Muscle of arm (tissue), 1 donor: ENCODE measurements at regions not wholly inside any gene's neighbourhood (a gene's known extent, or its start where the extent isn't known, plus 50 kb on each side); places are given as distances from the start of the nearest gene placed in this dataset.

Source experiments
- DNase-seq: peaks from one replicate; pipeline ENCODE4 v3.0.0-alpha.2; 2013

DNA sequence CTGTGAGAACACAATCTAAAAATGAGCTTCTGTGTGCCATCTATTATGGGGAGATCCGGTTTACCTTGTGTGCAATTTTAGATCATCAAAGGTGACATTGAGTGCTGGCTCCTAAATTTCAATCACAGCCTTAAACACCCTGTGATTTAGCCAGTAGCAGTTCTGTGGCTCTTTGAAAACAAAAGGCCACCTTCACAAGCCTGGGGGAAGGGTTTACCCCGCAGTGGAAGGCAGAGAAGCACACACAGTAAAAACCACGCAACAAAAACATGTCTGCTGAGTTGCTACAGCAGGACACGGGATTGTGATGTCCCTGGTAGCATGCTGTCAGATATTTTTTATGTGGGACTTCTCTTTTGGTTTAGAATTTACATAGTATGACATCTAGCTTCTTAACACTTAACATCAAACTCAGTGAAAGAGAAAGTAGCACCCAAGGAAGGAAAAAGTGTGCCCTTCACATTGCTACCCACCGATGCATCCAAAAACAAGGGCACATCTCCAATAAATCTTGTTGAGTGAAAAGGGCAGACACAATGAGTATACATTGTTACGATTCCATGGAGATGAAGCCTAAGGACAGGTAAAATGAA, 56.1 kb upstream of the RNF152 start:
- DNase-seq: no peak

DNA sequence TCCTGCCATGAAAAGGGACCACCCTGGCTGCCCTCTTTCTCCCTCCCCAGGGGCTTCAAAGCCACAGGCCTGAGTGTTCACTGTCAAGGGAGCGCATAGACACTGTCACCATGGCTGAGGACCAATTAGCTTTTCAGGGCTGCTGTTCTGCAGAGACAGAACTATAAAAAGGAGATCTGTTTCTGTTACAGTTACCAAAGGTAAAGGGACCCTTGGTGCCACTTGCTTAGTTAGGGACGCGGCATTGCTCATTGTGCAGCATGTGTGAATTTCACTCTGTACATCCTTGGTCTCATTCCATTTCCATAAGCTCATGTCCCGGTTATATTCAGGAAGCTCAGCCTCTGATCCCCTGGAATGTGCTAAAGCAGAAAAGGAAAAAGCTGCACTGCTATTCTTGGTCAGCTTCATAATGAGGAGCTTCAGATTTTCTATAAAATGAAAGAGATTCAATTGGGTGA, 55.5 kb upstream of the RNF152 start:
- no peak for DNase-seq

DNA sequence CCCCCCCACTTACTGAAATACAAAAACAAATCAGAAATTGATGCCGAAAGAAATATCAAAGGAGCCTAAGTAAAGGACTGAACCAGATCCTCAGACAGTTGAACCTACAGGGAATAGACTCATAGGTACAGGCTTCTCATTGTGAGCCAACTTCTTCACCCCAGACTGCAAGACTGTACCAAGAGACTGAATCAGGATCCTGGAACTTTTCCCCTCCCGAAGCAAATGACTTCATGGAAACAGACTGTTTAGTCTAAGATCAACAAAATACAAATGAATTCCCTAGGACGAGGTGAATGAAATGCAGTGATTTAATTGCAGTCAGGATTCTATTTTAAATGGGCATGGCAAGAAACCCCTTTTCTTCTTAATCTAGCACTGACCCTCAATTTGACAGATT, 53.6 kb upstream of the RNF152 start:
- no peak for DNase-seq

DNA sequence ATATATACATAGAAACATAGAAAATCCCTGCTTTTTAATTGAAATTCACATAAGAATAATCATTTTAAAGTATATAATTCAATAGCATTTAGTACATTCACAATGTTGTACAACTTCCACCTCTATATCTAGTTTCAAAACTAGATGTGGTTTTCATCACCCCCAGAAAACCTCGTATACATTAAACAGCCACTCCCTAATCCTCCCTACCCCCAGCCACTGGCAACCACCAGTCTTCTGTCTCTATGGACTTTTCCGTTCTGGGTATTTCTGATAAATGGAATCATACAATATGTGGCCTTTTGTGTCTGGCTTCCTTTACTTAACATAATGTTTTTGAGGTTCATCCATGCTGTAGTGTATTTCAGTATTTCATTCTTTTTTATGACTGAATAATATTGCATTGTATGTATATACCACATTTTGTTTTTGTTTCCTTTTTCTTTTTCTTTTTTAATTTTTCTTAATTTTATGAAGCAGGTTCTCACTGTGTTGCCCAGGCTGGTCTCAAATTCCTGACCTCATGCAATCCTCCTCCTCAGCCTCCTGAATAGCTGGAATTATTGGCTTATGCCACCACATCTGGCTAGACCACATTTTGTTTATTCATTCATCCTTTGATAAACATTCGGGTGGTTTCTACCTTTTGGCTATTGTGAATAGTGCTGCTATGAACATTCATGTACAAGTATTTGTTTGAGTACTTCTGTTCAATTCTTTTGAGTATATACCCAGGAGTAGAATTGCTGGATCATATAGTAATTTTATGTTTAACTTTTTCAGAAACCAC, 50.6 kb upstream of the RNF152 start:
- DNase-seq: no peak
